Astrocyte (in vitro differentiated cells and primary cell): ENCODE measurements at regions not wholly inside any gene's neighbourhood (a gene's known extent, or its start where the extent isn't known, plus 50 kb on each side); places are given as distances from the start of the nearest gene placed in this dataset.

ENCODE experiments used
- DNase-seq: peaks from one replicate; pipeline ENCODE4 v3.0.0-alpha.2; 2010; ENCODE audit warnings: low read depth
- FAIRE-seq: peaks from 2 replicates; lab custom pipeline; 2011; peaks lifted over from hg19 to GRCh38; lab: Jason Lieb, UNC
- H2AFZ ChIP-seq: 2 replicates; pipeline ENCODE4 v1.6.0; 2012; ENCODE audit warnings: low read depth, low read length, inconsistent platforms
- H3K27ac ChIP-seq: 2 replicates; pipeline ENCODE4 v1.5.1; 2011; ENCODE audit warnings: low read depth, low read length, inconsistent platforms
- H3K27me3 ChIP-seq: 2 replicates; pipeline ENCODE4 v1.6.0; 2011; ENCODE audit warnings: low read length, inconsistent platforms; ENCODE audit not compliant: insufficient read depth
- H3K36me3 ChIP-seq: 2 replicates; pipeline ENCODE4 v1.5.1; 2011; ENCODE audit warnings: low read length, inconsistent platforms; ENCODE audit not compliant: insufficient read depth
- H3K4me1 ChIP-seq: 2 replicates; pipeline ENCODE4 v1.5.1; 2011; ENCODE audit warnings: low read length, inconsistent platforms; ENCODE audit not compliant: insufficient read depth
- H3K4me2 ChIP-seq: 2 replicates; pipeline ENCODE4 v1.6.0; 2012; ENCODE audit warnings: low read length, inconsistent platforms
- H3K4me3 ChIP-seq: 2 replicates; pipeline ENCODE4 v1.5.1; 2011; ENCODE audit warnings: low read depth, mild to moderate bottlenecking, low read length, inconsistent platforms; ENCODE audit not compliant: insufficient read depth
- H3K79me2 ChIP-seq: 2 replicates; pipeline ENCODE4 v1.6.0; 2012; ENCODE audit warnings: mild to moderate bottlenecking, low read length, inconsistent platforms; ENCODE audit not compliant: insufficient read depth
- H3K9ac ChIP-seq: 2 replicates; pipeline ENCODE4 v1.6.0; 2012; ENCODE audit warnings: mild to moderate bottlenecking, low read length, inconsistent platforms
- H3K9me3 ChIP-seq: 2 replicates; pipeline ENCODE4 v1.5.1; 2012; ENCODE audit warnings: low read depth, mild to moderate bottlenecking, low read length, inconsistent platforms; ENCODE audit not compliant: insufficient read depth
- H4K20me1 ChIP-seq: 2 replicates; pipeline ENCODE4 v1.6.0; 2012; ENCODE audit warnings: low read length, inconsistent platforms; ENCODE audit not compliant: insufficient read depth
- H3K27ac Mint-ChIP-seq: one replicate; pipeline ENCODE4 v1.8.0; 2021; ENCODE audit warnings: mild to moderate bottlenecking, mixed read lengths; ENCODE audit not compliant: unreplicated experiment
- H3K27me3 Mint-ChIP-seq: one replicate; pipeline ENCODE4 v1.8.0; 2021; ENCODE audit warnings: low read depth, mixed read lengths; ENCODE audit not compliant: unreplicated experiment
- H3K36me3 Mint-ChIP-seq: one replicate; pipeline ENCODE4 v1.8.0; 2021; ENCODE audit warnings: low read depth, mixed read lengths; ENCODE audit not compliant: unreplicated experiment
- H3K4me1 Mint-ChIP-seq: one replicate; pipeline ENCODE4 v1.8.0; 2021; ENCODE audit warnings: low read depth, mixed read lengths; ENCODE audit not compliant: unreplicated experiment
- H3K4me3 Mint-ChIP-seq: one replicate; pipeline ENCODE4 v1.8.0; 2021; ENCODE audit warnings: mild to moderate bottlenecking, moderate library complexity, mixed read lengths; ENCODE audit not compliant: unreplicated experiment
- H3K9me3 Mint-ChIP-seq: one replicate; pipeline ENCODE4 v1.8.0; 2021; ENCODE audit warnings: mild to moderate bottlenecking, mixed read lengths; ENCODE audit not compliant: unreplicated experiment
- EZH2 ChIP-seq: IDR thresholded peaks from 2 replicates; pipeline ENCODE4 v1.6.1; 2012; ENCODE audit warnings: mild to moderate bottlenecking, low read length, inconsistent platforms; ENCODE audit not compliant: insufficient read depth
- TF ChIP-seq, protein P1 (sequence below): IDR thresholded peaks from 2 replicates; pipeline ENCODE4 v1.5.1; 2011; ENCODE audit warnings: low read depth, mild to moderate bottlenecking, inconsistent platforms, low read length, moderate library complexity; ENCODE audit not compliant: insufficient read depth

DNA sequence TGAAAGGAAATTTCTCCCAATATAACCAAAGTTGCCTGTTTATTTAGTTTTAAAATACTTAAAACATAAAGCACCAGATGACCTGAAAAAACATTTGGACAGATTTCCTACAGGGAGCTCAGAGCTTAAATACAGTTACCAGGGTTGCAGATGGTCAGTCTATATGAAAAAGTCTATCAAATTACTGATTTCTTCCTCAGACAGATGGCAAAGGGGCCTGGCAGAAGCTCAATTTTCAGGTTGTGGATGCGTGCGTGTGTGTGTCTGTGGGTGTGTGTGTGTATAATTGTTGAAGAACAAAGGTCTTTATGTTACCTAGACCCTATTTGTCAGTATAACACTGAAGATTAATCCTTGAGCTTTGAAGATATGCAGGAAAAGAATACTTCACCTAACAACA is 169.4 kb downstream of the MAD2L1 start:
- Mint-ChIP-seq H3K4me3 (no peak overlapping the region), H3K36me3 (no peaks in the 10 kb centered on the region)
- H4K20me1 ChIP-seq: no peaks in the 10 kb centered on the region

DNA sequence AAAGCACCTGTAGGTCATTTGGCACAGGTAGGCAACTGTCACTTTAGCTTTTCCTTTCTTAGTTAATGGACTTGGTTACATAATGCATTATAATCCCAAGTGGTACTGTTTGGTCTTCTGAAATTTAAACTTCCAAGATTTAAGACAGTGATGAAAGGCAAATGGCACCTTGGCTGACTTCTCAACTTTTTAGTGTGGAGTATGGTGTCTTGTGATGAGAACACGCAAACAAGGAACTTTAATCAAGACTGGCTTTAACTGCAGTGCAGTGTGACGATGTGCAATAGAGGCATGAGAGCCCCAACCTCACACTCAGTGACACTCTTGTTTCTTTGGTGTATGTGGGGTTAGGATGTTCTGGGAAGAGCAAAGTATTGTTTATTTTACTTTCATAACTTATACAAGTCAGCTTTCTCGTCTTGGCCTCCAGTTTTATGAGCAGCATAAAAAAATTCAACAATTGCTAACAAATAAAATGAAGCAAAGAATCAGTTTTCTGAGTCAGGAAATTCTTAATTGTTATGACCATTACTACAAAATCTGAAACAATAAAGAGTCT is 171.9 kb downstream of the MAD2L1 start:
- no peak overlapping the region for H3K4me3 Mint-ChIP-seq
- H3K36me3 ChIP-seq: no peaks in the 10 kb centered on the region
- H3K9me3 ChIP-seq: no peaks in the 10 kb centered on the region
- no peak for FAIRE-seq
- no peak overlapping the region for H3K27ac ChIP-seq
- no peaks in the 10 kb centered on the region for H3K79me2 ChIP-seq
- no peak overlapping the region for H3K9ac ChIP-seq
- H3K9me3 Mint-ChIP-seq: no peaks in the 10 kb centered on the region
- H3K4me2 ChIP-seq: no peak overlapping the region
- no peaks in the 10 kb centered on the region for H3K4me1 ChIP-seq
- H3K27me3 ChIP-seq: no peaks in the 10 kb centered on the region
- no peak overlapping the region for H3K27ac Mint-ChIP-seq
- TF ChIP-seq, protein P1, sequence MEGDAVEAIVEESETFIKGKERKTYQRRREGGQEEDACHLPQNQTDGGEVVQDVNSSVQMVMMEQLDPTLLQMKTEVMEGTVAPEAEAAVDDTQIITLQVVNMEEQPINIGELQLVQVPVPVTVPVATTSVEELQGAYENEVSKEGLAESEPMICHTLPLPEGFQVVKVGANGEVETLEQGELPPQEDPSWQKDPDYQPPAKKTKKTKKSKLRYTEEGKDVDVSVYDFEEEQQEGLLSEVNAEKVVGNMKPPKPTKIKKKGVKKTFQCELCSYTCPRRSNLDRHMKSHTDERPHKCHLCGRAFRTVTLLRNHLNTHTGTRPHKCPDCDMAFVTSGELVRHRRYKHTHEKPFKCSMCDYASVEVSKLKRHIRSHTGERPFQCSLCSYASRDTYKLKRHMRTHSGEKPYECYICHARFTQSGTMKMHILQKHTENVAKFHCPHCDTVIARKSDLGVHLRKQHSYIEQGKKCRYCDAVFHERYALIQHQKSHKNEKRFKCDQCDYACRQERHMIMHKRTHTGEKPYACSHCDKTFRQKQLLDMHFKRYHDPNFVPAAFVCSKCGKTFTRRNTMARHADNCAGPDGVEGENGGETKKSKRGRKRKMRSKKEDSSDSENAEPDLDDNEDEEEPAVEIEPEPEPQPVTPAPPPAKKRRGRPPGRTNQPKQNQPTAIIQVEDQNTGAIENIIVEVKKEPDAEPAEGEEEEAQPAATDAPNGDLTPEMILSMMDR: no peak
- TF ChIP-seq EZH2: no peak
- no peak for DNase-seq
- no peak overlapping the region for H2AFZ ChIP-seq
- H3K27me3 Mint-ChIP-seq: no peaks in the 10 kb centered on the region
- no peaks in the 10 kb centered on the region for H3K36me3 Mint-ChIP-seq
- no peaks in the 10 kb centered on the region for H3K4me1 Mint-ChIP-seq
- no peaks in the 10 kb centered on the region for H4K20me1 ChIP-seq
- H3K4me3 ChIP-seq: no peak overlapping the region

More for the DNA sequence above, 169.4 kb downstream of the MAD2L1 start:
- H3K4me3 ChIP-seq: no peak overlapping the region
- Mint-ChIP-seq H3K27me3 (no peaks in the 10 kb centered on the region), H3K4me1 (no peaks in the 10 kb centered on the region), H3K9me3 (no peaks in the 10 kb centered on the region), H3K27ac (no peak overlapping the region)
- TF ChIP-seq, protein P1: no peak
- TF ChIP-seq EZH2: no peak
- no peaks in the 10 kb centered on the region for H3K9me3 ChIP-seq
- no peaks in the 10 kb centered on the region for H3K27me3 ChIP-seq
- H3K9ac ChIP-seq: no peak overlapping the region
- no peaks in the 10 kb centered on the region for H3K36me3 ChIP-seq
- H3K4me2 ChIP-seq: no peak overlapping the region
- FAIRE-seq (no peak), DNase-seq (no peak)
- H3K4me1 ChIP-seq: no peaks in the 10 kb centered on the region
- no peaks in the 10 kb centered on the region for H3K79me2 ChIP-seq
- H3K27ac ChIP-seq: no peak overlapping the region
- no peak overlapping the region for H2AFZ ChIP-seq

DNA sequence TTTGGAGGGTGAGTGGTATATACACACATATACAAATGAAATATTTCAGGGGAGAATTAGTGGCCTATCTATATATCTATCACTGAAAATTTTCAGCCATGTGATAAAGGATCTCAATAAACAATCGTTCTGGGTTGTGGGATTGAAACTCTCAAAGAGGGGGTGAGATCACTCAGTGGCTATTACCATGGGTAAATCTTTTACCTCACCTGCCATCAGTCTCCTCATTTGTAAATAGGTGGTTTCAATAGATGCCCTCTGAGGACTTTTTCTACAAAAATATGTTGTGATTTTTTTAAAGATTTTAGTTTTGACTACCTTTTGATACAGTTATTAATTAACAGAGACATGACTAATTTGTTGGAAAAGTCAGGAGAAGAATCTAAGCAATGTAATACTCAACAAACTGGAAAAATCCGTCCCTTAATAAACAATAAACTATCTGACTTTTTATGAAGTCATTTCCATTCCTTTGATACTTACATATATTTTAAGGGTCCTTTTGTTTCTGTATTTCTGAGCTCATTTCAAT is 192.8 kb downstream of the MAD2L1 start:
- FAIRE-seq: no peak
- no peak for TF ChIP-seq EZH2
- TF ChIP-seq, protein P1: no peak
- H3K36me3 Mint-ChIP-seq: no peaks in the 10 kb centered on the region

More for the DNA sequence above, 192.8 kb downstream of the MAD2L1 start:
- DNase-seq: no peak
- Histone ChIP-seq H2AFZ (no peak overlapping the region), H3K79me2 (no peaks in the 10 kb centered on the region), H3K36me3 (no peaks in the 10 kb centered on the region), H3K9ac (no peak overlapping the region), H3K27ac (no peak overlapping the region), H4K20me1 (no peaks in the 10 kb centered on the region), H3K4me1 (no peaks in the 10 kb centered on the region), H3K9me3 (no peaks in the 10 kb centered on the region), H3K4me2 (no peak overlapping the region), H3K27me3 (no peaks in the 10 kb centered on the region), H3K4me3 (no peak overlapping the region)
- no peaks in the 10 kb centered on the region for H3K9me3 Mint-ChIP-seq
- no peak overlapping the region for H3K4me3 Mint-ChIP-seq
- H3K4me1 Mint-ChIP-seq: no peaks in the 10 kb centered on the region
- H3K27me3 Mint-ChIP-seq: no peaks in the 10 kb centered on the region
- no peak overlapping the region for H3K27ac Mint-ChIP-seq
